GM18861 (cell line): ENCODE measurements at regions not wholly inside any gene's neighbourhood (a gene's known extent, or its start where the extent isn't known, plus 50 kb on each side); places are given as distances from the start of the nearest gene placed in this dataset.

Experiments
- ATAC-seq: cut with Tn5 transposase; IDR thresholded peaks from one replicate; pipeline ENCODE4 v1.9.1; 2021; ENCODE audit not compliant: unreplicated experiment

DNA sequence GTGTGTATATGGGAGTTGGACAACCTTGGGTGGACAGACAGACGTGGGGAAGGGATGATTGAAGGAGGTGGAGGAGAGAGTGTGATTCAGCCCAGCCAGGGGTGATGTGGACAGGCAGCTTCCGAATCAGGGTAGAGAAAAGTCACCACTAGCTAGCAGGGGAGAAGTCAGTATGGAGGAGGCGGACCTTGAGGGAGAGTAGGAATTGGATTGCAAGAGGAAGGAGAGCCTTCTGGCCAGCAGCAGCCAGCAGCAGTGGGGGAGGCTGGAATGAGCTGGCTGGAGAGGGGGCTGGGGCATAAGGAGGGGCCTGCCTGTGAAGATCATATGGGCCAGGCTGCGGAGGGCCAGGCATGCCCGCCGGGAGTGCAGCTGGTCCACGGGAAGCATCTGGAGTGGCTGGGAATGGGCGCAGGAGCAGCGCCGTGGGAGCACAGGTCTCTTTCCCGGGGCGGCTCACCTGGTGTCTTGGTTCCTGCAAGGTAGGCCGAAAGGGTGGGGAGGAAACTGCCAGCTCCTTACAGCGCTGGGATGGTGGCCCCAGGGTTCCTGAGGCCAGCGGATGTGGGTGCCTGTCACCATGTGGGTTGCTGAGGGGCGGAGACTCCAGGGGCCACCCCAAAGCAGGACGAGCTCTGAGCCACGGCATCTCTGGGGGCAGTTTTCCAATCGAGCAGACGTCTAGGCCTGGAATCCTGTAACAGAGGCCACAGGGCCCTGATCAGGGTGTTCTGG lies 235.3 kb downstream of the SEC14L1 start:
- ATAC-seq = no peak

DNA sequence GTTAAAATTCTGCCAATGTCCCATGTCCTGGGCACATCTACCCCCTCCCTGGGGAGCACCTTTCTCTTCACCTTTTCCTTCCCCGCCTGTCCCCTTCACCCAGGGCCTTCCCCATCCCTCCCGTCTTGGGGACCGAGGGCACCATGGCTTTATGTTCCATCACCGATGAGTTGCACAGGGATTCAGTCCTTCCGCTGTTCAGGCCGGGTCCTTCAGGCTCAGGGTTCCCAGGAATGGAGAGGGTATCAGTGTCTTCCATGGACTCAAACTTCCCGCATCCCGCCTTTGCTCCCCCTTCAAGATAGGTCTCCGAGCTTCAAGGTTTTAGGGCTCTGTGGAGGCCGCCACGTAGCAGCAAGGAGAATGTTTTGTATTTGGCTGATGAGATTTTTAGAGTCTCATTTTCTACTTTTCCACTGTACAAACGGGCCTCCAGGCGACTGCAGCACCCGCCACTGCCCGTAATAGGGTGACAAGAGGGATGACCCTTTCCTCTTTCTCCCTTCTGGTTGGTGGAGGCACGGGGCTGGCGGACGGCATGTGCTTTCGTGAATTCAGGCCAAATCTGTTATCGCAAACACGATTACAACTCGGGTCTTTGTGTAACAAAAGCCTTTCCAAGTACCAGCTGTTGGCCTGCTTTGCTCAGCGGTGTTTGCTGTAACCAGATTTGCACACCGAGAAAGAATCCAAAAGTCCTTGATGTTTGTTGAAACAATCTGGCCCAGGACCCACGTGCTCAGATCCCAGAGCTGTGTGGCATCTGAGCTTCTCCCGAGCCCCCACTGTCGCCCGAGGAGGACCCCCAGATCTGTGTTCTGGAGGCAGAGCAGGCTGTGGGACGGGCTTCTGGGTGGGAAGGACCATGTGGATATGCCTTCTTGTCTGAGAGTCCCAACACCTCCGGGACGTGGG lies 236.3 kb downstream of the SEC14L1 start:
- ATAC-seq = no peak

DNA sequence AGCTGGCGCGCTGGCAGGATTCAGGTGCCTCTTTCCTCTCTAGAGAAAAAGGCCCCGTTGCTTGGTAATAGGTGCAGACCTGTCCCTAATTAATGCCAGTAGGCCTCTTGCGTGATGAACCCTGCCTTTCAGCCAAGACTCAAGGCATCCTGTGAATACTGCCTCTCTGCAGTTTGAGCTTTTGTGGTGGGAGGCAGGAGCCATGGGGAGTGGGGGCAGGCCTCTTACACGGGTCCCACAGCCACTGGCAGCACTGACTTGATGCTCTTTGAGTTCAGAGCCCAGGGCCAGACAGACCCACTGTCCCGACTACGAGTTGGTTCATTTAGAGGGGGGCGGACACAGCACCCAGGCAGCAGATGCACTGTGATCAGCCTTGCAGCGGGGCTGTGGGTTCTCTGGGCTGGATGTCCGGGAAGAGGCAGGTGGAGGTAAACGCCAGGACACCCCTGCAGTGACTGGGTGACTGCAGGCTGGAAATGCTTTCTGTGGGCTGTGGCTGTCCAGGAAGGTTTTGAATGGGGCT lies 237.0 kb downstream of the SEC14L1 start:
- ATAC-seq = no peak

DNA sequence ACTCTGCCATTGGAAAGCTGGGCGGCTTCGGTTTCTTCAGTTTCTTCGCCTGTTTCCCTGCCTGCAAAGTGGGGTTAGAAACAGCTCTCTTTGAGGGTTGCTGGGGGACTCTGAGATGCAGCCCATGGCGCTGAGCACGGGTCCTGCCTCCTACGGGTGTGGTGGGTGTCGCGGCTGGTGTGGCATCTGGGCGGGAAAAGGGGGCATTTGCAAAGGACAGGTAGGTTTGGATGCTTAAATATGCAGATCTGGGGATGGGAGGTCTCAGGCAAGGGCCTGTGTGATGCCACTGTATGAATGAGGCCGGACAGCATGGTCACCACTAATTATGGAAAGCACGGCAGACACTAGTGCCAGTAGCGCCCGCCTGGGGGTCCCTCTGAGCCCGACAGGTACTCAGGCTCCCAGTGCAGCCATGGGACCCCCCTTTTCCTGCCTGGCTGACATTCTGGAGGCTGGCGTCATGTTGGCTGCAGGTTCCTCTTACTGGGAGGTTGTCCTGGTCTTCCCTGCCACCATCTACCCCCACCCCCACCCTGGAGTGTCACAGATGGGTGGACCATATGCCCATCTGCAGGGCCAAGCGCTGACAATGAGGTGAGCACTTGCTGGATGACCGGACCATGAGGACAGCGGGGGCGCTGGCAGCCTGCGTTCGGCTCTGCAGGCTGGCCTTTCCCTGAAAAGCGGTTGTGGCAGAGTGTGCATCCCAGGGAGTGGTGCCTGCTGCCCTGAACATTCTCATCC lies 237.7 kb downstream of the SEC14L1 start:
- ATAC-seq = no peak

DNA sequence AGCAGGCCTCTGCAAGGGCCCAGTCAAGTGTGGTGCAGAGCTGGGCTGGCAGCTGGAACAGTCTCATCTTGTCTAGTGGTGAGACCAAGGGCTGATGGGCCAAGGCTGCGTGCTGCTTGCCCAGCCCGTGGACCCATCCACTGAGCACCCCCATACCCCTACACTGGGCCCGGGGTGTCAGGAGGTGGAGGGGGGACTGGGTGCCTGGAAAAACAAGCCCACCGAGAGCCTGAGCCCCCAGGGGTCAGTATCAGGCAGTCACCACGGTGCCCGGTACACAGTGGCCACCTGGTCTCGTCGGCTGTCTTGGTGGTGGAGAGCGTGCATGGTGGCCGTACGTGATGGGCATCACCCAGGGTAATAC lies 238.3 kb downstream of the SEC14L1 start:
- no peak for ATAC-seq

DNA sequence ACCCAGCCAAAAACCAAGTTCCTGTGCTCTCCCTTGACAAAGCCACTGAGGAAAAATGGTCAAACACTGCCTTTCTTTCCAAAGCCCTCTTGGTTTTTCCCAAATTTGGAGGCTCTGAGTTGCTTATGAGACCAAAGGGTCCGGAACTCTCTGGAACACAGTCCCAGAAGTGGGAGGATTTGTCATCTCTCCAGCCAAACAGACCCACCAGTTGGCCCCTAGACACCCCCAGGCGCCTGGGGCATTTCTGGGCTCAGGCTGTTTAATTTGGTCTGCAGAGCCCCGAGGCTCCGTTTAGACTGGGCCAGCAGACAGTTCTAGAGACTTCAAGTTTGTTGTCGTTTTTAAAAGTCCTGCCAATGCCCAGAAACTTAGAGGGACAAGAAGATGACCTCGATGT lies 239.1 kb downstream of the SEC14L1 start:
- ATAC-seq = no peak

DNA sequence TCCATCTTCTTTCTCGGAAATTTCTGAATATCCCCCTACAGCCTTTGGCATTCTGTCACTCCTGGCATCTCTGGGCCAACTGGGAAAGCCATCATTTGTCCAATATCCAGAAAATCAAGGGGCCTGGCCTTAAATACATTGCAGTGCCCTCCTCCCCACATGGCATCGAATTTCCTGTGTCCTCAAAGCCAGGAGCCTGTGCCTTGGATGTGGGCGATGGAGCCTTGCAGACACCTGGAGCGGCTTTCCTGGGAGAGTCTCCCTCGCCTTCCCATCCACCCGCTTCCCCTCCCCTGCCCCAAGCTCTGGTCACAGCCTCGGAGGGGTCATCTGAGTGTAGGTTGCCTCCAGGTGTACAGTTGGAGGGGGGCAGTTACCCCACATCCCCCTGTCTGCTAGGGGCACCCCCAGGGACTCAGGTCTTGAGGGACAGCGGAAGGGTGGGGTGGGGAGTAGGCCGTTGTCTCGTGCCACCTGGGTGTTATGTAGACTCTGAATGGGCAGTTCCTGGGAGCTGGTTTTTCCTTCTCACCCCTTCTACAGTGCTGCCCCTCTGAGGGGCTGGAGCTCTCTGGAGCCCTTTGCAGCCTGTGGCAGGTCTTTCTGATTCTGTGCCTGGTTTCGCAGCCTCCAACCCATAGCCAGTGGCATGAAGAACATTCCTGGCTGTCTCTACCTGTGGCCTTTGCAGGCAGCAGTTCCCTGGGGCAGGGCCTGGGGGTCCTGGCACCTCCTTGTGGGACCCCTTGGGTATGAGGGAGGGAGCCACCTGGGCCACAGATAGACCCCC lies 239.8 kb downstream of the SEC14L1 start:
- ATAC-seq = no peak

DNA sequence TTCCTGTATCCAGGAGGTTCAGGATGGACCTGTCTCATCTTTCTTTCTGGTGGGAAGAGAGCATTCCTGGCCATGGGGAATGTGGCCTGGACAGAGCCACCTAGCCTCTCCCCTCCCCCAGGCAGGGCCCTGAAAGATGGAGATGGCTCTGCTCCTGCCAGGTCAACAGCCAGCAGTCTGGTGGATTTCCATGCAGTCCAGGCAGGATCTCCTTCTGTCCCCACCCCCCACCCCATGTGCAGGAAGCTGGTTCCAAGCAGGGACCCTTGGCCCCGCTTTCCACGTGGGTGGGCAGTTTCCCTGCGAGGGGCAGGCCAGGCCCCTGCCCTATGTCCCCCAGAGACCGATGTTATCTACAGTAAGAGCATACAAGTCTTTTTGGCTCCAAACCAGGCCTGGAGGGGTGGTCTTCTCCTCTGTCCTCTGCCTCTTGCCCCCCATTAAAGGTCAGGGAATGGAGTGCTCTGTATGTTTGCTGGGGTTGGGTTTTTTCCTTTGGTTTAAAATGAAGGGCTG lies 240.5 kb downstream of the SEC14L1 start:
- no peak for ATAC-seq

DNA sequence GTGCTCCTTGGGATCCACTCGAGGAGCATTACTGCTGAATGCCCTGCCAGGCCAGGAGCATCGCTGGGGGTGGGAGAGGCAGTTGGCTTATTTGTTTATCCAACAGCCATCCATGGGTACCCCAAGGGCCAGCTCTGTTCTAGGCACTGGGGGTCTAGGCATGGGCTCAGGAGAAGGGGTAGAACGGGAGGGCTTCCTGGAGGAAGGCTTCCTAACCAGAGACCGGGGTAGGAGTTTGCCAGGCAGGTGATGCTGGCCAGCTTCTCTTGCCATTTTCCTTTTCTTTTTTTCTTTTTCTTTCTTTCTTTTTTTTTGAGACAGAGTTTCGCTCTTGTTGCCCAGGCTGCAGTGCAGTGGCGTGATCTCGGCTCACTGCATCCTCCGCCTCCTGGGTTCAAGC lies 241.0 kb downstream of the SEC14L1 start:
- ATAC-seq = no peak

DNA sequence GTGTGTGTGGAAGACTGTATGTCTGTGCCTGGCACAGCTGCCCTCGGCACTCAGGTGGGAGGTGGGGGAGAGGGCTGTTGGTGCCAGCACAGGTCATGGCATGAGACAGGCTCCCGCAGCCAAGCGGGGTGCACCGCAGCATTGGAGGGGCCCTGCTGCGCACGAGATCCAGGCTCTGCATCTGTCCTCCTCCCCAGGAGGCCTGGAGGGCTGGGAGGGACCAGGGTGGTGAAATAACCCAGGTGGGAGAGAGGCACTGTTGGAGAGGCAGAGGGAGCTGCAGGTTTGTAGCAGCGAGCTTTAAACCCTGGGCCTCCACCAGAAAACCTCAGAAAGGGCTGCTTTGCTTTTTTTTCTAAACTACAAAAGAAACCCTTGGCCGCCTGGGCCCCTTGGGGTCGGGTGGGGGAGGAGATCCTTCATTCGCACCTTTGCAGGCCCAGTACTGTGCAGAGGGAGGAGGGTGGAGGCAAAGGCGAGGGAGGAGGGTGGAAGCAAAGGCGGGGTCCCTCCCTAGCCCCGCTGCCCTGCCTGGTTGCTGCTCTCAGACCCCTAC lies 241.7 kb downstream of the SEC14L1 start:
- ATAC-seq = no peak

DNA sequence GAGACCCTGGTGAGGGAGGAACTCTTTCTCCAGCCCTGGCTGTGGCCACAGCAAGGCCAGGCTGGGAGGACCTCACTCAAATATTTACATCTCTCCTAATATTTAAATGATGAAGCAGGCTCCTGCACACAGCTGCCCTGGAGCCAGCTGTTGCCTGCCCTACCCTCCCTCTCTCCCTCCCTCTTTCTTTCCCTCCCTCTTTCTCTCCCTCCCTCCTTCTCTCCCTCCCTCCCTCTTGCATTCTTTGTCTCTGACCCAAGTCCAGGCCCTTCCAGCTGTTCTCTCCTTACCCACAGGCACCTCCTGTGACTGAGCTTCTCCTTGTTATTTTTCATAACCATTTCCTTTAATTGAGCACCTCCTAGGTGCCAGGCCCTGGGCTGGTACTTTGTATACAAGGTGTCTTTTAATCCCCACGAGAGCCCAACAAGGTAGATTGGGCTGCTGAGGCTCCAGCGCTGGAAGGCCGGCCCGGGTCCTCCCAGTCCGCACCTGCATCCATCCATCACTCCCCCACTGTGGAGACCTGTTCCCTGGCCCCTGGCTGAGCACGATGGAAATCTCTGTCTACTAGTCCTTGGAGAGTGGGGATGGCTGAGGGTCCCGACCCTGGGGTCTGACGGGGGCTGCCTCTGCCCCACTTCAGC lies 242.3 kb downstream of the SEC14L1 start:
- no peak for ATAC-seq

DNA sequence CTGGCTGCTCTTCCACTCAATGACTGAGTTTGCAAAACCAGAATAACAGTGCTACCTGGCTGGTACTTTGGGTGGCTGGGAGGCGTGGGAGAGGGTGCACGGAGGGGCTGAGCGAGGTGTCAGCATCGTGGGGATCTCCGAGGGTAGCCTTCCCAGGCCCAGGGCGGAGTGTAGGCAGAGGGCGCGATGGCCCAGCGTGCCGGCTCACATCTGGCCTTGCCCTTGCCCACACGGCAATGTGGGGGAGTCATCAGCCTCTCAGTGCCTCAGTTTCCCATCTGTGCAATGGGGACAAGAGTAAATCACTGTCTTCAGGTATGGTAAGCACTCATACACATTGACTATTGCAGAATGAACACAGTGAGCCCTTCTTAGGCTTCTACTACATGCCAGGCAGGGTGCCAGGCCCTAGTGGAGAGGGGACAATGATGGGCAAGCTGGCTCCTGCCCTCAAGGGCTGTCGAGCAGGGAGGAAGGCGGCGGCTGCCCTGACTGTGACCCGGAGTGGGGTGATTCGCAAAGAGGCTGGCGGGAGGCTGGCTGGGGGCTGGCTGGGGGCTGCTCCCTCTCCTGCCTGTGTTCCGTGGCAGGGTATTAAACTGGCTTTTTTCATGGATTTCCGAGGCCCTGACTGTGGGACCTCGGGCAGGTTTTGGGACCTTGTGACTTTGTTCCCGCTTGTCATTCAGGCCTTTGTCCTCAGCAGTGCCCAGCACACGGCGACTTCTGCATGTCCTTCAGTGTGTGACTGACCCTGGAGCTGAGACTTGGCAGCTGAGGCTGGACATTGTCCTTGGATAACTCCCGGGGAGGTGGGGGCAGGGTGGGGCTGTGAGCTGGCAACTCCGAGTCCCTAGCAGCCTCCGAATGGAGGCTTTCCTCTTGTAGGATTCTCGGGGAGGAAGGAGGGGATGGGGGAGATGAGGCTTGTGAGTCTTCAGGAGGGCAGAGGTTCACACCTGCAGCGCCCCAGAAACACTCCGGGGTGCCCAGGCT lies 243.1 kb downstream of the SEC14L1 start:
- no peak for ATAC-seq

DNA sequence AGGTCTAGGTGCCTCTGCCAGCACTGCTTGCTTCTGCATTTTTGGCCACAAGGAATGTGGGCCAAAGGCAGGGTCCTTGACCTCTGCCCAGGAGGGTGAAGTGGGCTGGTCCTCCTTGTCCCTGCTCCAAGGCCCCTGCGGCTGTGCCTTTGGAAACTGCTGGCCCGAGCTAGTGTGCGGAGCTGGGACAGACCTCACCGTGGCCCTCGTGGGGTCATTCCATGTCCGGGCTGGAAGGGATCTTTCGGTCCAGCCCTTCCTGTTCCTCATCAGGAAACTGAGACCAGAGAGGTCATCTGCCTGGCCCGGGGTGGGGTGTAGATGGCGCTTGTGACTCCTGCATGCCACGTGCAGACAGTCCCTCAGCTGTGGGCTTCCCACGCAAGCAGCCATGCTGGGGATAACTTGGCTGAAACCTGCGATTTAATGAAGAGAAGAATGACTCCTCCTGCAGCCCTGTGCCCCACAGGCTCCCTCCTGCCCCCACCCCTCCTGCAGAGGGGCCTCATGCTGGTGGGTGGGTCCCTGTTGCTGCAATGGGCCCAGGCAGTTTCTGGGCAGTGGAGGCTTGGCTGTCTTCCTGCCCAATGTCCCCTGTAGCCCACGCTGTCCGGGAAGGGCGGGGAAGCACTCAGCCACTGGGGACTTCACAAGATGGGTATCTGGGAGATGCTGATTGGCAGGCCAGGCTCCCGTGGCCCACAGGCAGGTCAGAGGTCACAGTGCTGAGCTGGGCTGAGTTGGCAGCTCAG lies 245.2 kb downstream of the SEC14L1 start:
- ATAC-seq = no peak

DNA sequence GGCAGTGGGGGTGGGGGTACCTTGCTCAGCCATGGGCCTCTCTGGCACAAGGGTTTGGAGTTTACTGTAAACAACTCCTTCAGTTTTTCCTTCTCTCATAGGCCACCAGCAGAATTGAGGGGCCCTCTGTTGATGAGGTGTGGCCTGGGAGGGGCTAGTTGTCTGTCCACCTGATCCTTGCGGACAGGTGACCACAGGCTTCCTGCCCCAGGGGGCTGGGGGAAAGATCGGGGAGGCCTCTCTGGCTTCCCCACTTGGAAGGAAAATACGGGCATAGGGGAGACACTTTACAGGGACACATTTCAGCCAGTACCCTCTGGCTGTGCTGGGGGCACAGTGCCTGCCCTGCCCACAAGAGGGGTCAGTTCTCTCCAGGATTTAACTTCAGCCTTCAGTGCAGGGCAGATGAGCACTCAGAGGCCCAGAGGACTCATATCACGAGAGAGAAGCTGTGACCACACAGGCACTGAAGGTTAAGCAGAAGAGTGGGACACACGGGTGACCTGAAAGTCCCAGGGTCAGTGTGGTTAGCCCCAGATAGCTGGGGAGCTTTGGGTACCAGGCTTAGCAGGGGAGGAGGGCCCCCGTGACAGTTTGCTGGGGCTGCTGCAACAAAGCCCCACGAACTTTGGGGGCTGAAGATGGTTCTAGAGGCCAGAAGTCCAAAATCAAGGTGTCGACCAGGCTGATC lies 245.9 kb downstream of the SEC14L1 start:
- no peak for ATAC-seq

DNA sequence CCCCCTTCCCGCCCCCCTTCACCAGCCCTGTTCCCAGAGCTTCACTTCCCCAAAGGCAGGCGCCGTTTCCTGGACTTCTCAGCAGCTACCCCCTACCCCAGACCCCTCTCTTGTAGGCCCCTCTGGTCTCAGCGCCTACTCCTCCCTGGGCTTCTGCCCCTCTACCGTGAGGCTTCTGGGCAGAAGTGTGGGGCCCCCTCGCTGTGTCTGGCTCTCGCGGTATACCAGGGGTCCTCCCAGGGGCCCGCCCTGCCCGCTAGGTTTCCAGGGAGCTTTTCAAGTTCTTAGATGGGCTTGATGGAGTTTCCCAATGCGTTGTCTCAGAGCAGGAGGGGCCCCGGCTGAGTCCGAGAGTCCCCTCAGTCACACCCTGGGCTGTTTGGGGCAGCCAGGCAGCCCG lies 247.1 kb downstream of the SEC14L1 start:
- no peak for ATAC-seq

DNA sequence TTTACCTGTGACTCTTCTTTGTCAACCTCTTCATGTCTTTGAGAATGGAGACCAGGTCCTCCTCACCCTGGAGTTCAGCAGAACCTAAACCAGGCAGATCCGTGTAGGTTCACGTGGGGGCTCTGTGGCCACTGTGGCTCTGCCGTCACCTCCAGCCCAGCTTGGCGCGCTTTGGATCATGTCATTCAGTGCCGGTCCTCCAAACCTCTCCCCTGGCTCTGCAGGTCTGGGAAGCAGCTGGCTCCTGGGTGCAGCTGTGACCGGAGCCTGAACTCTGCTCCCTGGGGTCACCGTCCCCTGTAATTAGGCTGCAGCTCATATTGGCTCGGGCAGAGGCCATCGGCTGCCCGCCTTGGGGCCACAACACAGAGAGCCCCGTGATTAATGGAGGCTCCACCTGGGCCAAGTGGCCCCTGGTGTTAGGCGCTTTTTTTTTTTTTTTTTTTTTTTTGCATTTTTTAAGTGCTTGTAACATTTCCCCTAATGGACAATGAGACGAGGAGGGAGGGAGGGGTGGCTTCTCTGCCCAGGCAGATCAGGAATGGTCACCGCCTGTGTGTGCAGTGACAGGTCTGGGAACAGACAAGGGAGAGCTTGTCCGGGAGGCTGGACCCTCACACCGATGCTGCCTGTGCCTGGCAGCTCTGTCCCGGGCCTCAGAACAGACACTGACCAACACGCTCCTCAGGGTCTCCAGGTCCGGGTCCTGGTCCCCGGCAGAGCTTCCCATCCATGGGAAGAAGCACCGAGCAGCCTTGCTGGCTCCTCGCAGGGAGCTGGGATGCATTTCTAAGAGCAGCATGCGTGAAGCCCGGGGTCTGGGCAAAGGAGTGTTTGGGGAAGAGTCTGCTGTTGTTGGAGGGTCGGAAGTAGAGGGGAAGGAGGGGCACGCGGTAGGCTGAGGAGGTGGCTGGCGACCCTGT lies 247.9 kb downstream of the SEC14L1 start:
- no peak for ATAC-seq
